ENCODE measurements at regions not wholly inside any gene's neighbourhood (a gene's known extent, or its start where the extent isn't known, plus 50 kb on each side); places are given as distances from the start of the nearest gene placed in this dataset.
"Not testable (repeated sequence)": the region's sequence is repeated elsewhere in the genome, so short reads cannot be mapped to it uniquely, and the experiment has no call there.

DNA sequence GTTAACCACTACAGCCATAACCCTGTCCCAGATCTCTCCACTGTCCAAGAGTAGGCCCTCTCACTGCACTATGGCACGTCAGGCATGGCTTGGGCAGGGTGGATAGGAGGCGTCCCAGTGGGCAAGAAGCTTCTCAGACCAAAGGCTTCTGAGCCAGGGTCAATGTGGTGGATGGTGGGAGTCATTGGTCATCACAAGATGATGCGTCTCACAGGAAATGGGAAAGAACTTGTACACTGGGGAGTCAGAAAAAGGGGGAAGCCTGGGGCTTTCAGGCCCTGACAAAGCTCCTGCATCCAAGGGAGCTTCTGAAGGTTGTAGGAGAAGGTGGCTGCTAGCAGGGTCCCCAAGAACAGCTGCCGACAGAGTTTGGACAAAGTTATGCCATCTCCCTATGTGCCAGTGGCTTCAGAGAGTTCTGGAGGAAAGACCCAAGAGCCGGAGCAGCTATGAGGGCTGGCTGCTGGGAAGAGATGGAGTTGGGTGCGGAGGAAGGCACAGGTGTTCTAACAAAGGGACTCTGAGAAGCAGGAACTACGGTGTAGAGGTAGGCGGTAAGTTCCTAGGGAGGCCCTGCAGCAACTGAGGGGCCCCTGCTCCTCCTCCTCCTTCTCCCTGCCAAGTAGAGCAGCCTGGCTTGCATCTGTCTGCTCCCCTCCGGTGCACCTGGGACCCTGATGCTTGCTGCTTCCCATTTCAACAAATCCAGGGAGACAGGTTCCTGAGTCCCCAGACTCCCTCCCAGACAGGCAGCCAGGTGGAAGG lies 81.1 kb downstream of the ARL6IP4 start:
- no peak for DNase-seq (ENCODE audit: low read depth)

DNA sequence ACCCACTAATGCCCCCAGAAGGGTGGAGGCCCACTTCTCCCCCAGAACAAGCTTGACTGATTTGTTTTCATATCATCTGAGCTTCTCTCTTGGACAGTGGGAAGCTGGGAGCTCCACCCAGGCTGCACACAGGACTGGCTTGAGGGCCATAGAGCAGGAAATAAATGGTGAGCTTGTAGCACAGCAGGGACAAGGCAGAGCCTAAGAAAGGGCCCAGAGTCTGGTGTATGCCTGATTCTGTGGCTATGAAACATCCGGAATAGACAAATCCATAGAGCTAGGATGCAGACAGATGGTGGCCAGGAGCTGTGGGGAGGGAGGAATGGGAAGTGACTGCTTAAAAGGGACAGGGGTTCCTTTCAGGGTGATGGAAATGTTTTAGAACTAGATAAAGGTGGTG lies 79.0 kb downstream of the ARL6IP4 start:
- DNase-seq (ENCODE audit: low read depth): no peak

DNA sequence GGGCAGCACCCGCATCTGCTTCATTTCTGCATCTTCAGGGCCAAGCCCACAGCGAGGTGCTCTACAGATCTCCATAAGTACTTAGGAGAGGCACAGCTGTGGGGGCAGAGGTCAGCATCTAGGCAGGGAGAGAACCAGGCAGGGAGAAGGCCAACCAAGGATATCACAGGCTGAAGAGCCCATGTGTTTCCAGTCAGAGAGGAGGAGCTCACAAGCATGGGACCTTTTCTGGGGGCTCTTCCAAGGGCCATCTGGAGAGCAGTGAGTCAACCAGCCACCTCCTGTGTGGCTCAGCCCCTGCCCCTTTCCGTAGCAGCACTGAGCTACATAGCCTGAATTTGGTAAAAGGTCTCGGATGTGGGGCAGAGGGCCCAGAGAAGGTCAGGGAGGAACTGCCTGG lies 78.5 kb downstream of the ARL6IP4 start:
- DNase-seq (ENCODE audit: low read depth): no peak

DNA sequence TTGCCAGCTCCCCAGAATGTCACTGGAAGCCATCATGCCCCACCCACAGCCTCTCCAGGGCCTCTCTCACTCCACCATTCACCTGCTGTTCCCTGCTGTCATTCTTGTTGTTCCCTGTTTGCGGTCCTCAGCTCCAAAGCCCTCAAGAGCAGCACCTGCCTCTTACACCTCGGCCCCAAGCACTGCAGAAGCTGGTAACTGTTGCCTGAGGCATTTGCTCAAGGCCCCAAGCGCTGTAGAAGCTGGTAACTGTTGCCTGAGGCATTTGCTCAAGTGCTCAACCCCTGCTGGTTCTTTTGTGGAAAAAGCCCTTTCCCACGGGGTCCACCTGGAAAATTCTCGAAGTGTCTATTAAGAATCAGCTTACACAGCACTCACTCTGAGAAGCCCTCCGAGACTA lies 78.0 kb downstream of the ARL6IP4 start:
- no peak for DNase-seq (ENCODE audit: low read depth)

DNA sequence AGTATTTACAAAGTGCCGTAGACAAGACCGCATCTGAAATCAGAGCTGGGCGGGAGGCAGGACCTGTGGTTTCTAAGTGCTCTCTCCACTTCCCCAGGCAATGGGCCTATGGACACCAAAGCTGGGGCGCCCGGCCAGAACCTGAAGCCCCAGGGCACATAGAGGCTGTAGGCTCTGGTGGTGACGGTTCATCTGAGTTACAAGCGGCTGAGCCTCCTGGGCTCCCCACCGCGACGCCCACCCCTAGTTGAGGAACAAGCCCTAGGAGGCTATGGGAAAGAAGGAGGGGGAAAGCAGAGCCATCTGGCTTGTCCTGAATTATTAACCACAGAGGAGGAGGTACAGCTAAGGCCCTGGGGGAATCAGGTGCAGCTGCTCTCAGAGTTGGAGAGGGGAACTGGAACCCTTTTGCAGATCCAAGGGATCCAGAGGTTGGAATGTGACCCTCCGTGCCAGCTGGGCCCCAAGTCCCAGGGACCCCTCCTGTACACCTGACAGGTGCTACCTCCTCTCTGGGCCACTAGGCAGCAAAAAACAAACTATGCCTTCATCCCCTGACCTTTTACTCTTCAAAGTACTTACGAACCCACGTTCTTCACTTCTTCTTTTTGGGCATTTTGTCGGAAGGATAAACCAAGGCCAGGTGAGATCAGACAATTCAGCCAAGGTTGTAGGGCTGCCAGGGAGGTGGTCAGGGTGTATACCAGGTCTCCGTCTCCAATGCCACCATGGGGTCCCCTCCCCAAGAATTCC lies 77.2 kb downstream of the ARL6IP4 start:
- no peak for DNase-seq (ENCODE audit: low read depth)

GRCh38 chr12:123056709-123057108 lies 76.2 kb downstream of the ARL6IP4 start:
- no peak for DNase-seq (ENCODE audit: low read depth)

DNA sequence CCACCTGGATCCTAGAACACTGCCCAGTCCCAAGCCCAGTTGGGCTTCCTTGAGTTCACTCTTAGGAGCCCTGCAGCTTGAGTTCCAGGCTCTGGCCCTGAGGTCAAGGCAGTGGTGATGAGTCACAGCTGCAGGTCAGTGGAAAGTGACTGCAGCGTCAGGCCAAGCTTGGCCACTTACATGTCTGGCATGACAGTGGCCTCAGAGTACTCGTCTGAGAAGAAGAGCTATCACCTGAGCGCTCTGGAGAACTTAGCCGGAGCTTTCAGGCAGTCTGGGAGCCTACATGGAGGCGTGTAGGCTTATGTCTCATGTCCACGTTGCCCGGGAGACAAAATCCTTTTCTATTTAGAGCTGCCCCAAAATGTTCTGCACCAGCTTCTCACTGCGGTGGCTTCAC lies 75.6 kb downstream of the ARL6IP4 start:
- DNase-seq (ENCODE audit: low read depth): no peak

GRCh38 chr12:123055281-123055766 lies 74.8 kb downstream of the ARL6IP4 start:
- DNase-seq (ENCODE audit: low read depth): no peak

- no peak for DNase-seq (ENCODE audit: low read depth)
Measured at GRCh38 chr12:123054371-123054770, 73.9 kb downstream of the ARL6IP4 start.

DNA sequence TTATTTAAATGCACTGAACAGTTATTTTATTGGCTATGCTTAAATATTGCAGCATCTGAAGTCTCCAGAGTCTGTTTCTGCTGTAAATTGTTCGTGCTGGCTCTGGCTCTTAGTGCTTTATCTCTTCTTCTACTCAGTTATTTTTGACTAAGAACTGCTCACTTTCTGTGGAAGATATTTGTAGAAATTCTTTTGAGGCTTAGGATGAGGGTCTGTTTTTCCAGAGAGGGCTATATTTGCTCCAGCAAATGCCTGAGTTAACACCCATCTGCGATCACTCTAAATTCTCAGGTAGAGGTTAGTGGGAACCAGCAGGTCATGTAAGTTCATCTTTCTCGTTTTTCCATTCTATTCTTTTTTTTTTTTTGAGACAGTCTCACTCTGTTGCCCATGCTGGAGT lies 71.1 kb downstream of the ARL6IP4 start:
- DNase-seq (ENCODE audit: low read depth): no peak

GRCh38 chr12:123050913-123051312 lies 70.4 kb downstream of the ARL6IP4 start:
- no peak for DNase-seq (ENCODE audit: low read depth)

DNA sequence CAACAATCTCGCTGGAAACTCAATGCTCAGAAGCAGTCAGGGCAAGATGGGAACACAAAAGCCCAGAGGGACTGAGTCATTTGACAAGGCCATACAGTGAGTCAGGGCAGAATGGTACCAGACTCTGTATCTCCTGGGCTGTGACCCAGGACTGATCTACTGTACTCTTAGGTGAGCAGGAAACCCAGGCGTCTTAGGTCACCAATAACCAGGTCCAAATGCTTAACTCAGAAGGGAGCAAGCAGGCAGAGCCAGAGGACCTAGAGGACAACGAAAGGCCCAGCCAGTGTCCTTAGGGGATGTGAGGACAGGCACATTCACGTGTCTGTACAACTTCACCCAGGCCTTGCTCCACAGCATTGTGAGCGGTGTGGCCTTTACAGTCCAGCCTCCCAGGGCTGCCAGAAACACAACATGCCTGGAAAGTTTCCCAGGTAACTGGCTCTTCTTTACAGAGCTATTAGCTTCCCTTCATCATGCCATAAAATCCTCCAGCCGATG lies 69.9 kb downstream of the ARL6IP4 start:
- no peak for DNase-seq (ENCODE audit: low read depth)

DNA sequence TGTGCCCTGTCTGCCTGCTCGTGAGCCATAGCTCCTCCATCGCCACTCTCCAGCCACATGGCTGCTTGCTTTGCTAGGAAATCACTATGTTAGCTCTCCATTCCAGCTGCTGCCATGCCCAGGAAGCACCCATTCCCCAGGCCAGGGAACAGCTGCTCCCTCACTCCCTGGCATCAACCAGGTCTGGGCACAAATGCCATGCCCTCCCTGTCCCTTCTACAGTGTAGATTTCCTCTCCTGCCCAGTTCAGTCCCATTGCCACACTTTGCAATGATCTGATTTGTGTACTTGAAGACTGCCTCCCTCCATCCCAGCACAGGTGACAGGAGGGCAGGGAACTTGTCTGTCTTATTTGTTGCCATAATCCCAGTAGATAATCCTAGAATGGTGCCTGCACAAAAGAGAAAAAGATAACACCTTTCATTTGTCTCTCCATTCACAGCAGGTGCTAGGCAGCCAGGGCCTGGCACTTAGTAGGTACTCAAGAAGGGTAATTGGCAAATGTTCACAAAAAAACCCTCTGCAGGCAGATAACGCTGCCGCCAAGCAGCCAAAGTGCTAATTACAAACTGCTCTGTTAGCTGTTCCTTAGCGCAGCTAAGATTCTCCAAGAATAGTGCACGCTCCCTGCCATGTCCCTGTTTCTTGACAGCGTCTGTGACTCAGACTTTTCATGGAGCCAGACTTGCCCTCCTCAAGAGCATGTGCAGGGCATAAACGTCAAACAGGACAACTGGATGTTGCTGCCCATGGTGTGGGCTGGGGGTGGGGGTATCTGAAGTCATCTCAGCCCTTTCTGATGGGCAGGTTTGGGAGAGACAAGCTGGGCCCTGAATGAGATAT lies 69.1 kb downstream of the ARL6IP4 start:
- DNase-seq (ENCODE audit: low read depth): no peak

GRCh38 chr12:123047892-123048291 lies 67.4 kb downstream of the ARL6IP4 start:
- not testable (repeated sequence) for DNase-seq (ENCODE audit: low read depth)

- no peak for DNase-seq (ENCODE audit: low read depth)
Measured at GRCh38 chr12:123047289-123047688, 66.8 kb downstream of the ARL6IP4 start.

DNA sequence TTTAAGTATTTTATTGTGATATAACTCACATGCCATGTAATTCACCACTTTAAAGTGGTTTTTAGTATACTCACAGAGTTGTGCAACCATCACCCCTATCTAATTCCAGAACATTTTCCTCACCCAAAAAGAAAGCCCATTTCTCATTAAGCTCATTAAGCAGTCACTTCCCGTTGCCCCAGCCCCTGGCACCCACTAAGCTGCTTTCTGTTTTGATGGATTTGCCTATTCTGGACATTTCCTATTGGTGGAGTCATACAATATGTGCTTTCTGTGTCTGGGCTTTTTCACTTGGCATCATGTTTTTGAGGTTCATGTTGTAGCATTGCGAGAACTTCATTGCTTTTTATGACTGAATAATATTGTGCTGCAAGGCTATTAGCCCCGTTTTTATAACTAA lies 66.0 kb downstream of the ARL6IP4 start:
- DNase-seq (ENCODE audit: low read depth): no peak

GRCh38 chr12:123045678-123046077 lies 65.2 kb downstream of the ARL6IP4 start:
- DNase-seq (ENCODE audit: low read depth): no peak

DNA sequence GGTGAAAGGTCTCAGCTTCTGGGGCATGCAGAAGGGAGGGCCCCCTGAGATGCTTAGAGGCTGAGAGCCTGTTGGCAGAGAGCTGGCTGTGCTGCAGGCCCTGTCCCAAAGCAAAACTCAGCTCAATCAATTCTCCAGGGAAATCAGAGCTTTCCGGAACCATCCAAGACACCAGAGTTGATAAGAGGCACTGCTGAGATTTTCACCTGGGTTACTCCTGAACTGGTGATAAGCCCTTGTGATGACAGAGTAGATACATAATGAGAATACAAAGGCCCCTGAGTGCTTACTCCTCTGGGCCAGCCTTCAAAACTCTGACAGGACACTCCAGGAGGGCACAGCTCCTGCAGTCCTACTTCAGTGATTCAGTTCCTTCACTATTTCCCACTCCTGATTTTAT lies 63.9 kb downstream of the ARL6IP4 start:
- no peak for DNase-seq (ENCODE audit: low read depth)

- DNase-seq (ENCODE audit: low read depth): peak; percentile 57
Measured at GRCh38 chr12:123043536-123044001, 63.1 kb downstream of the ARL6IP4 start.

DNA sequence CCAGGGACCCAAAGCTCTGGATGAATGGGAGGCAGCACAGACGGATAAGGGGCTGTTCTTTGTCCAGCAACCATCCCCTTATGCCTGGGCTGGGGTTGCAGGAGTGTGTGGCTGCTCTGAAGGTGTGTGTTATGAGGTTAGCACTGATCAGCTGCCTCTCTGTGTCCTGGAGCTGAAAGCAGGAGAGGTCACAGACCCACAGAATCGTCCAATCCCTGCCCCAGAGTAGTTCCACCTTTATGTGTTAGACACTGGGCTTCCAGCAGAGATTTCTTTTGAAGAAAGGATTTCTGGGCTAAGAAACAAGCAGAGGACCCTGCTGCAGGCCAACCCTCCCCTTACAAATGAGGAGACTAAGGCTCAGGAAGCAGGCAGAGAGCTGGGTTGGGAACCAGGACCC lies 62.4 kb downstream of the ARL6IP4 start:
- DNase-seq (ENCODE audit: low read depth): no peak

DNA sequence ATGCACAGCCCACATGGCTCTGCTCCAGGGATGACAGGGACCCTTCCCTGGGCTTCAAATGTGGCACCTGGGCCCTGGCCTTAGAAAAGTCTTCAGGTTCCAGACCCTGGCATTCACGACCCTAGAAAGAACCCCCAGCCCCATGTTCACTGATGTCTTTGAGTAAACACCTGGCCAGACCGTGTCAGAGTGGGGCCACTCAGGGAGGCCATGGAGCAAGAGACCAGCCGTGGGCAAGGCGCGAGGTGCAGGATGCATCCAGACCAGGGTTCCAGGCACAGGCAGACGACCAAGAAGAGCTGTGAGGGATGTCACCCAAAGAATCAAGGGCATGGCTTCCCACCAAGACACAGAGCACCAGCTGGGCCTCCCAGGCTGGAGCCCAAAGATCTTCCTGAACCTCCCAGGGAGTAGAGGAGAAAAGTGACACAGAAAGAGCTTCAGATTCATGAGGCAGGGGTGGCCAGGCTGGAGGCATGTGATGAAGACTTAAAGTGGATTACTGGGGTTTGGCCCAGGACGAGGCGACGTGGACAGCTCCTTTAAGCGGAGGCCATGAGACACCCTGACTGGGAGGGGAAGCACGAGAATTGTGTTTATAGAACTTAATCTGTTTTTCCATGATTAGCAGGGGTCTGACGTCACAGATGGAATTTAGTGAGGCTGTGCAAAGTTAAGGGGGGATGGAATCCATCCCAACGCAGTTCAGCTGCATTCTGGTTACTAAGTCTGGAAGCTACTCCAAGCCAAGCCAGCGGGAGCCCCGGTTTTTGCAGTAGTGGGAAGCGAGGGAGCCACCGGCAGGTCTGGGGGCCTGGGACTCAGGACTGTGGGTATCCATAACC lies 61.6 kb downstream of the ARL6IP4 start:
- no peak for DNase-seq (ENCODE audit: low read depth)

Measured in activated T-cell treated with anti-CD3 and anti-CD28 coated beads for 1 hour (primary cell).